HG02884 (cell line): ENCODE measurements at regions not wholly inside any gene's neighbourhood (a gene's known extent, or its start where the extent isn't known, plus 50 kb on each side); places are given as distances from the start of the nearest gene placed in this dataset.
"Not testable (repeated sequence)": the region's sequence is repeated elsewhere in the genome, so short reads cannot be mapped to it uniquely, and the experiment has no call there.

Experiments used
- ATAC-seq: cut with Tn5 transposase; IDR thresholded peaks from one replicate; pipeline ENCODE4 v1.9.1; 2021; ENCODE audit warnings: mild to moderate bottlenecking, moderate library complexity; ENCODE audit not compliant: unreplicated experiment

DNA sequence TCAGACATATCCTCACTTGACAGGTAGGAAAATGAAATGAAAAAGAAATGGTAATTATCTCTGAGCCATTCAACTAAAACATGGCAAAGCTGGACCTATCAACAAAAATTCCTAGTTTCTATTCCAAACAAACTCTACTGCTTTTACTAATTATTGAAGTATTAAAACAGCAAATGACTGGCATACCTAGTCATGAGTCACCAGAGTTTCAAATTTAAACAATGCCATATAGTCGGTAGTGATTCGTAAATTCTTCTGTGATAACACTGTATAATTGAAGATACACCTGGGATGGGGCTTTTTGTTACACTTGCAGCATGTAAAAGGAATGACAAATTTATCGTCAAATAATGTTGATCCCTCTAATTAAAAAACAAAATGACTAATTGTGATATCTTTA lies 153.1 kb upstream of the THUMPD2 start:
- ATAC-seq: no peak

DNA sequence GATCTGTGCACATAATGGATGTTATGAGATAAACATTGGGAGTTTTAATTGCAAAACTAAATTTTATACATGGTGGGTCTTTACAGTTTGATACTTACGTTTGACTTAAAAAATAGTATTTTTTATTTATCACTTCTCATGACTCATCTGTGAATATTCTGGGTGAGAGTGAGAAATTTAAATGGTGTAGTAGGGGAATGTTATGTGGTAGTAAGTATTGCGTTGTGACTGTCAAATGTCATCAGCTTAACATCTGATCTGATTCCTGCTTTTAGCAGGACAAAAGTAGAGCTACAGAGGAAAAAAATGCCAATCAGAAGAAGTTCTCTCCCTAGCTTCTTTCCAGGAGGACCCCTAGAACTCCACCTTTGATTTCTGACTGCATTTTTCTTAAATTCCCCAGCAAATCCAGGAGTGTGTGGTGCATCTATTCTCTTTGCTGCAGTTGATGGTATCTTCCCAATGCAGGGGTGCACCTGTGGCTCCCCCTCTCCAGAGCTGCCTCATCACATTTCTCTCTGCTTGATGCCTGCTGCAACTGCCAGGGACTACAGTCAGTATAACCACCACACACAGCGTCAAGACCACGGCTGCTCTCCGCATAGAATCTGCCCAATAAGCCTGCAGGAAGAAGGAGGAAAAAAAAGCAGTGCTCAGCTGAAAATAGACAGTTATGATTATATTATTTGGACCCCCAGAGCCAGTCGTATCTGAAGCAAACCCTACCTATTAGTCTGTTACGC lies 151.3 kb upstream of the THUMPD2 start:
- ATAC-seq: no peak

DNA sequence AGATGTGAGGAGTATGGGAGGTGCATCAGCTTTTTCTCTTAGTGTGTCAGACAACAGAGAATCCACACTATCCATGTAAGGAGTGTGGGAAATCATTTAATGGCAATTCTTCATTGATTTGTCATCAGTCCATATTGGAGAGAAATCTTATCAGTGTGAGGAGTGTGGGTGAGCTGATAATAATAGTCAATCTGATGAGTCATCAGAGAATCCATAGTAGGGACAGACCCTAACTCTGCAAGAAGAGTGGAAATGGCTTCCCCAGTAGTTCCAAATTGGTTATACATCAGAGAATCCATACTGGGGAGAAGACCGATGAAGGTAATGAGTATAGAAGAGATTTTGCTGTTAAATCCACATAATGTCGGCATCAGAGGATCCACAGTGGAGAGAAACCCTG lies 150.5 kb upstream of the THUMPD2 start:
- no peak for ATAC-seq

DNA sequence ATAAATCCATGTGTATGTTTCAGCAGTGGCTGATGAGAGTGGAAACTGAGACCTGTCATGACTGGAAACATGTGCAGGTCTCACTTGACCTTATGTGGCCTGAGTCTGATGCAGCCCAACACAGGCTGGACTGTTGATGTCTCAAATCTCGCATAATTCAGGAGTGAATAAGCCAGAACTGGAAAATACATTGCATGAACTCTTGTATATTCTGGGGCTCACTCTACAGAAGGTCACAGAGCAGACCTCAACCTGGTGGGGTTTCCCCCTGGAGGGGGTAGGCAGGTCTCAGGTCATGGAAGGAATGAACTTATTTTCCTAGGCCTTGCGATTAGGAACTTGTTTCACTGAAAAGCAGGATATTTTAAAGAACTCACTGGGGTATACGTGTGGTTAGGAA lies 146.3 kb upstream of the THUMPD2 start:
- no peak for ATAC-seq

DNA sequence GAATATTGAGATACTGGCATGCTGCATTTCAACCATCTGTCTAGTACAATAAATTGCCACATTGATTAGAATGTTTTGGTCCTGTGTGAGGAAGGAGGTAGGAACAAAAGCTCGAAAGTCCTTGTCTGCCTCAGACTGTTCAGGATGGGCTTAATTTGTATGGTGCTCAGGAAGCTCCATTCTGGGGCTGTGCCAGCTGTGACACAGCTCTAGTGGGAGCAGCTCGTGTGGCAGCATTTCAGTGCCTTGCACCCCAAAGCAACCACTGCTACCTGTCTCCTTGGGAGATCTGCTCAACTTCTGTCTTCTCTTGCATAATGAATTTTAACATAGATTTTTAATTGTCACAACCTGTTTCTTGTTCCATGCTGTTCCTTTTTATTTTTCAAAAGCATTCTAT lies 144.4 kb upstream of the THUMPD2 start:
- no peak for ATAC-seq

DNA sequence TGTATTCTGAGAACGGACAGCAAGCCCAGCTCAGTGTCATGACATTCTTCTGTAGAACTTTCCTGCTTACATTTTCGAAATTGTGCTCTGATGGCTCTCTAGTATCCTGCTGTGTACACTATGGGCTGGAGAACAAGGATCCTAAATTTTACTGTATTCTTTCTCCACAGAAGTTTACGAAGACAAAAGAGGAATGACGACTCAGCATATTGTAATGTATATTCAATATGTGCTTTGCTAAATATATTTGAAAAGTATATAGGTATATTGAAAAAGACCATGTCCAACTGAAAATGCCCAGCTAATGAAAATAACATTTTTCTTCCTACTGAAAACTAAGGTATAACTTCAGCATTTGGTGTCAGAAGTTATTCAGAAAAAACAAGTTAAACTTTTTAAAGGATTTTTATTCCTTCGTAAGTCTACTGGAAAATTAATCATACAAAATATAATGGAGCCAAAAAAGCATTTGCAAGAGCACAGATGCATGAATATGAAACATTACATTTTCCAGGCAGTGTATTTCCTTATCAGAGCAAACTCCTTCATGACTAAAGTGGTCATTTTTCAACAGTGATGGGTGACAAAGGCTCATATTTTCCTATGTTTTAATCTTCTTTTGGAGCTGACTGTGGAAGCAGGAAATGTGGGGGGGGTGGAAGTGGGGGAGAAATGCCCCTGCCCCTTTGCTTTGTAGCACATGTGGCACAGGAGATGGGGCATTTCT lies 143.8 kb upstream of the THUMPD2 start:
- ATAC-seq: no peak

DNA sequence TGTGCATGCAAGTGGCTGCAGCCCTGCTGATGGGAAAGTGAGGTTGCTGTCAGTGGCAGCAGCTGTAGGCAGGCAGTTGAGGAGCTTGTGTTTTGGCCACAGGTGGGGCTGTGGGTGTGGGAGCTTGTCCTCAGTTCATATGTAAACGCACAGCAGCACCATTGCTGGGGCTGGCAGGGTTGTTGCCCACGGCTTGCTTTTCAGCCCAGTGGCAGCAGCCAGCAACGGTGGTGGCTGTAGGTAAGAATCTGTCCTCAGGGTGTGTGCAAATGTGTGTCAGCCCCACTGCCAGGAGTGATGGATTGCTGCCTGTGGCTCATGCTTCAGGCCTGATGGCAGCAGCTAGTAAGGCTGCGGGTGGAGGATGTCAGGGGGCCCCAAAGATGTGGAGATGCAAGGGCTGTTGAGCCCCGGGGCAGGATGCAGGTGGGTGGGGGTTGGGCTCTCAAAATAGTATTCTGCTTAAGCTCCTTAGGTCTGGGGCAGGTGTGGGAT lies 141.3 kb upstream of the THUMPD2 start:
- ATAC-seq: no peak

DNA sequence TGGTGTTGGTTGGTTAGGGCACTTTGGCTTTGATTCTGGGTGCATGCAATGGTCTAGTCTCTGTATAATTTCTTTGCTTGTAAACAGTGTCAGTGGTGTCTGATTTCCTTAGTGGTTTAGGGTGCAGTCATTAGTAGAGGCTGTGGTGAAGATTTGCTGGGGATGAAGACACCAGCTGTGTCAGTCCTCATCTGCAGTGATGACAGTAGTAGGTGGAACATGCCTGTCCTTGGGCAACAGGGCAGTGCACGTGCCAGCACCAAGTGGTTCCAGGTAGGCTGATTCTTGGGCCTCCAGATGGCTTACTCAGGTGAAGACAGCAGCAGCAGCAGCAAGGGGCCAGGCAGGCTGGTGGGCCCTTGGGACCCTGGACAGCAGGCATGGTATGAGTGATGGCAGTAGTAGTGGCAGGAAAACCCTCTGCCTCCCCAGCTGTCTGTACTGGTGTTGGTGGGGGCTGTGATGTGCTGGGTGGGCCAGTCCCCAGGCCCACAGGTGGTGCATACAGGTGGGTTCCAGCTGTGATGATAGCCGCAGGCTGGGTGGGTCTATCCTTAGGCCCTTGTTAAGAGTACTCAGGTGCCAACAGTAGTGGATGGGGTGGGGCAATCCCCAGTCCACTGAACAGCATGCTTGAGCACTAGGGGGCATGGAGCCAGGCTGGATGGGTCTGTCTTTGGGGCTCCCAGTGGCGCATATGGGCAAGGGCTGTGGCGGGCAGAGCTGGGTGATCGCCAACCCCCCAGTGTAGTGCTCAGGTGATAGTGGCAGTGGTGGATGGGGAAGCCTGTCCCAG lies 140.7 kb upstream of the THUMPD2 start:
- no peak for ATAC-seq

DNA sequence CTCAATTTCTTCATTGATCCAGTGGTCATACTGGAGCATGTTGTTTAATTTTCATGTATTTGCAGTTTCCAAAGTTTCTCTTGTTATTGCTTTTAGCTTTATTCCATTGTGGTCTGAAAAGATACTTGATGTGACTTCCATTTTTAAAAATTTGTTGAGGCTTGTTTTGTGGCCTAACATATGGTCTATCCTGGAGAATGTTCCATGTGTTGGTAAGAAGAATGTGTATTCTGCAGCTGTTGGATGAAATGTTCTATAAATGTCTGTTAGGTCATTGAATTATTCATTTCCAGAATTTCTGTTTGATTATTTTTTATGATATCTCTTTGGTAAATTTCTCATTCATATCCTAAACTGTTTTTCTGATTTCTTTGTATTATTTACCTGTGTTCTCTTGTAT lies 139.8 kb upstream of the THUMPD2 start:
- ATAC-seq: no peak

DNA sequence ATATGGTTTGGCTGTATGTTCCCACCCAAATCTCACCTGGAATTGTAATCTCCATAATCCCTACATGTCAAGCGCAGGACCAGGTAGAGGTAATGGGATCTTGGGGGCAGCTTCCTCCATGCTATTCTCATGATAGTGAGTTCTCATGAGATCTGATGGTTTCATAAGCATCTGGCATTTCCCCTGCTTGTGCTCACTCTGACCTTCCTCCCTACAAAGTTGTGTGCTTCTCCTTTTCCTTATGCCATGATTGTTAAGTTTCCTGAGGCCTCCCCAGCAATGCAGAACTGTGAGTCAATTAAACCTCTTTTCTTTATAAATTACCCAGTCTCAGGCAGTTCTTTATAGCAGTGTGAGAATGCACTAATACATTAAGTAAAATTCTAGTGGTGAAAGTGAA lies 138.3 kb upstream of the THUMPD2 start:
- ATAC-seq: not testable (repeated sequence)

DNA sequence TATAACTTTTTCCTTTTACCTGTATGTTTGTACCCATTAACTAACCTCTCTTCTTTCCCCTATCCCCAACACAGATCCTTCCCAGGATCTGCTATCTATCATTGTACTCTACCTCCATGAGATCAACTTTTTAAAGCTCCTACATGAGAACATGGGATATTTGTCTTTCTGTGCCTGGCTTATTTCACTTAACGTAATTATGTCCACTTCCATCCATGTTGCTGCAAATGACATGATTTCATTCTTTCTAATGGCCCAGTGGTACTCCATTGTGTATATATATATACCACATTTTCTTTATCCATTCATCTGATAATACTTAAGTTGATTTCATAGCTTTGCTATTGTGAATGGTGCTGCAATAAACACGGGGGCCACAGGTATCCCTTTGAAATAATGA lies 135.9 kb upstream of the THUMPD2 start:
- ATAC-seq: no peak

DNA sequence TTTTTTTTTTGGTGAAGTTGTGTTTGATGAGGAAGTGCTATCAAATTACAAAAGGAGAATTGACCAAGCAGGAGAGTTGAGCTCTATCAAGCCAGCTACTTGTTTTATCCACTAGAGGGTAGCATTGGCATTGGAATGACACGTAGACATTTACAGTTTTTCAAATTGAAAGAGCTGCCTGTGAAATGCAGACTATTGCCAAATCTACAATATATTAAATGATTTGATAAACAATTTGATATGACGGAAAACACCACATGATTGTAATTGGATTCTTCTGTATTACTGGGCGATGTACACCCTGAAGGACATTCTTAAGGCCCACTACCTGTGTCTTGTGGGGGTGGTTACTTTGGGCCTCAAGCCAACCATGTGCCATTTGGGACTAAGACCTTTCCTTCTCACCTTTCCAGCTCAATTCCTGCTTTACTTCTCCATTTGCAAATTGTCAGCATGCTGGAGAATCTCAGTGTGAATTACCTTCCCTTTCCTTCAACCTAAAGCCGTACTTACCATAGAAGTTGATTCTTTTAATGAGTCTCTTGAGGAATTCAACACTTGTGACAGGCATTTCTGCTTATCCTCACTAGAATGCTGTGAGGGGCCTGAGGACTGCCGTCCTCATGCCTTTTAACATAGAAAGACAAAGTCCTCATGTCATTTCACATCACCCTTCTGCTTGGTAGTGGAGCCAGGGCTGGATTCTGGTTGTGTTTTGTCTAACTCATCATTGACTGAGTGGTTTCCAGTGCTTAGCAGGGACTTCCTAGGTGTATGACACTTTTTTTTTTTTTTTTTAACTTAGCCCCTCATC lies 134.8 kb upstream of the THUMPD2 start:
- peak; percentile 87 for ATAC-seq

DNA sequence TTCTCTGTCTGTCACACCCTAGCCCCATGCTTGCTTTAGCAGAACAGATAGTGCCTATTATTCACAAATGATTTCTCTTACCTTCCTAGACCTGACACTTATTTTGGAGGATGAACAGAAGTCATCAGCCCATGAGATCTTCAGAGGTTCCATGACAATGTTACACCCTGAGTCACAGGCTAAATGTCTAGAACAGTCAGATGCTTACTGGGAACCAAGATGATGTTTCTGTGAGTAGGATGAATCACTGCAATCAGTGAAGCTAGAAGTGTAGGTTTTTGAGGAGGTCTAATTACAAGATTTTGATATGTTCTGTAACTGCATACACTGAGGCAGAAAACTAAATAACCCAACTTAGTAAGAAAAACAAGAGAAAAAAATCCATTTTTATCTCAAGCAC lies 123.0 kb upstream of the THUMPD2 start:
- no peak for ATAC-seq

DNA sequence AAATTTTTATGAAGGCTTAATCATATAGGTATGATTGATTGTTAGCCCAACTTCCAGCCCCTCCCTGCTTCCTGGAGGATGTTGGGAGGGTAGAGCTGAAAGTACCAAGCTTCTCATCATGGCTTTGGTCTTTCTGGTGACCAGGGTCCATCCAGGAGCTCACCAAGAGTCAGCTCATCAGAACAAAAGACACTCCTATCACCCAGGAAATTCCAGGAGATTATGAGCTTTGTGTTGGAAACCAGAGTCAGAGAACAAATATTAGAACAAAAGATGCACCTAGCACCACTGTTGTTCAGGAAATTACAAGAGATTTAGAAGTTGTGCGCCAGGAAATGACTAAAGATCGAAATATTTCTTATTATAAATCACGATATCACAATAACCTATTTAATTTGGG lies 119.9 kb upstream of the THUMPD2 start:
- no peak for ATAC-seq

DNA sequence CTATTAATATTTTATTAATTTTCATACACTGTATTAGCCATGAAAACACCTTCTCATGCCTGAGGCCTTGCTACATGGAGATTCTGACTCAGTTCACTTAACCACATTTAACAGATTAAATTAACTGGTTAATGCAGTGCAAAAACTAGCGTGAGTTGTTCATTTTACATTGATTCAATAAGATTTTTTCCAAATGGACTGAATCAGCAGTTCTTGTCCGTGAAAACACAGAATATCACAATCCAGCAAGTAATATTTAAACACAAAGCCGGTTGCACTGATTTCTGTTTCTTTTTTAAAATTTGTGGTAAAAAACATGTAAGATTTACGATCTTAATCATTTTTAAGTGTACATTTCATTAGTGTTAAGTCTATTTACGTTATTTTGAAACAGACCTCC lies 118.2 kb upstream of the THUMPD2 start:
- no peak for ATAC-seq

DNA sequence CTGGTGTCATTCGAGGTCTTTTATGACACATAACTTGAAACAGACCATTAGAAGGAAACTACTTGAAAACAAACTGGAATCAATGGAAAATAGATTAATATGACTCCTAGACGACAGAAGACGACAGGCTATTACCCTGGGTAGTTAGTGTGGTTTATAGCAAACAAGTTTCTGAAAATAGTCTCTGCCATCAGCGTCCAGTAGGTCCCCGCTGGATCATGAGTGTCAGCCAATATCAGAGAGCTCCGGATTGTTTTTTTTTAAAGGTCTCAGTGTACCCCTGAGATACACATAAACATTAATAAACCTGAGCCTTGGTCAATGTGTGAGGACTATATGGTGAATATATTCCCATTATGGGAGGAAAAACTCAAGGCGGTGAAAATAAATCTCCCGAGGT lies 115.0 kb upstream of the THUMPD2 start:
- no peak for ATAC-seq

DNA sequence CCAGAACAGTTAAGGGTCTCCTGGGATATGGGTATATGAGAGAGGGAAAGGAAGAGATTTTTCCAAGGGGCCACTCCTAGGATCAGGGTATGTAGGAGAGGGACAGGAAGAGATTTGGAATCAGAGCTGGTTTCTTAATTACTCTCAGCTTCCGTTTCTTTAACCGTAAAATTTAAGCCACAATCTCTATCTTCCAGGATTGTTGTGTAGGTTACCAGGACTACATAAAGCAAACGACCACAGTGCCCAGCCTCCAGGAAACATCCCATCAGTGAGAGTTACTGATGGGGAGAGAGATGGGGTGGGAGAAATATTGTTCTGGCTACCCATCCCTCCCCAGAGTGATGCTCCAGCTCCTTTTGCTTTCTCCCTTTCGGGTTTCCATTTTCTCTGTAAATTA lies 114.6 kb upstream of the THUMPD2 start:
- ATAC-seq: no peak

DNA sequence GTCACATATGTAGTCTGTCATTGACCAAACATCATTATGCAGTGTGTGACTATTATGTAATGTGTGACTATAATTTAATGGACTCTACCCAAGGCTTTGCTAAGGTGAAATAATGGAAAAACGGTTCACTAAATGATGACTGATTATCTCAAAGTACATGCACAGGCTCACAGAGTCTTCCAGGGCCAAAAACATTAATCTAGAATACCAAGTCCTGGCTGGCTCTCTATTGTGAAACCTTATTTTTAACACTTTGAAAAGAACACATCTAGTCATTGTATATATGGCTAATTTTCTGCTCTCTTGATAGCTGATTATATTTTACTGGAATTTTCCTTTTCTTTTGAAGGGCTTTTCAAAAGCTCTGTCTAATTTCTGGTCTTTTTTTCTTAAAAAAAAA lies 102.9 kb upstream of the THUMPD2 start:
- no peak for ATAC-seq

DNA sequence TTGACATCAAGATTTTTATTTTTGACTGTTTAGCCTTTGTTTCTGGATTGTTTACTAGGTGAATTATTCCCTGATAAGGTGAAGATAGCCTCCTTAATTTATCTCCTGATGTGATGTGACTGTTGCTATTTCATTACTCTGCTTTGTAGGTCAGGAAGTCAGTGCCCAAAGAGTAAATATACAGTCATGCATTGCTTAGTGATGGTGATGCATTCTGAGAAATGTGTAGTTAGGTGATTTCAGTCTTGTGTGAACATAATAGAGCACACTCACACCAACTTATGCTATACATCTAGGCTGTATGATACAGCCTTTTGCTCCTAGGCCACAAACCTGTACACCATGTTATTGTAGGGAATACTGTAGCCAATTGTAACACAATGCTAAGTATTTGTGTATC lies 102.4 kb upstream of the THUMPD2 start:
- no peak for ATAC-seq

DNA sequence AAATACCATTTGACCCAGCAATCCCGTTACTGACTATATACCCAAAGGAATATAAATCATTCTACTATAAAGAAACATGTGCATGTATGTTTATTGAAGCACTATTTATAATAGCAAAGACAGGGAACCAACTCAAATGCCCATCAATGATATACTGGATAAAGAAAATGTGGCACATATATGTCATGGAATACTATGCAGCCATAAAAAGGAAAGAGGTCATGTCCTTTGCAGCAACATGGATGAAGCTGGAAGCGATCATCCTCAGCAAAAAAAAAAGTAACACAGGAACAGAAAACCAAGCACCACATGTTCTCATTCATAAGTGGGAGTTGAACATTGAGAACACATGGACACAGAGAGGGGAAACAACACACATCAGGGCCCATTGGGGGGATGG lies 99.9 kb upstream of the THUMPD2 start:
- ATAC-seq: not testable (repeated sequence)

DNA sequence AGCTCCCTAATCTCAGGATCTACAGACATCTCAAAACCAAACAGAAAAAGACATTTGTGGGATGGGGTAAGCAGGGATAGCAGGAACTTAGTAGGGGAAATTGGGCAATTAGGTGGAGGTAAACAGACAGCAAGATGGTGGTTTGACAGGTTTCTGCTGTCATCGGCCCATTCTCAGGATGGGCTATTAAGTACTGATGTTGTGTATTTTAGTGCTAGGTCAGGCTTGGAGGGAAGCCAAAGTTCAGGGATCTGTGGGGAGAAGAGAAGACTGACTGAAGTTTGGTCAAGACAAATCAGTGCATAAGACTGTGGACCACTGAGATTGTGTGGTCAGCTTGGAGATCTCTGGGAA lies 96.8 kb upstream of the THUMPD2 start:
- no peak for ATAC-seq
